HG03135 (cell line): ENCODE measurements at regions not wholly inside any gene's neighbourhood (a gene's known extent, or its start where the extent isn't known, plus 50 kb on each side); places are given as distances from the start of the nearest gene placed in this dataset.

ENCODE experiments used
- ATAC-seq: cut with Tn5 transposase; IDR thresholded peaks from one replicate; pipeline ENCODE4 v1.9.1; 2021; ENCODE audit warnings: mild to moderate bottlenecking, moderate library complexity; ENCODE audit not compliant: unreplicated experiment

DNA sequence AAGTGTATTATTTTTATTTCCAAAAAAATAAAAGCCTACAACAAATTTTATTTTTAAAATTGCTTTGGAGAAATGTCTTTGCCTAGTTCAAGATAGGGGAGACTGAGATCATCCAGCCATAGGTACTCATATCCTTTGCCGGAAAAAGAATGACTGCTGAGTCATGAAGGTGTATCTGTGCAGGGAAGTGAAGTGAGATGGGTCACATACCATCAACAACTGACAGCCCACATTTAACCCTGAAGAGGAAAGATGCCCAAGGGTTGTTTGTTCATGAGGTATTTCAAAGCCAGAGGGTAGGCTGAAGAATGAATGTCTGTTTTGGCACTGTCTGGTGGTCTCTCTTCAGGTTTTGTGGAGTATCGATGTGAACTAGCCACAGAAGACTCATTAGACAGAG is 106.7 kb upstream of the TTC29 start:
- ATAC-seq: no peak

DNA sequence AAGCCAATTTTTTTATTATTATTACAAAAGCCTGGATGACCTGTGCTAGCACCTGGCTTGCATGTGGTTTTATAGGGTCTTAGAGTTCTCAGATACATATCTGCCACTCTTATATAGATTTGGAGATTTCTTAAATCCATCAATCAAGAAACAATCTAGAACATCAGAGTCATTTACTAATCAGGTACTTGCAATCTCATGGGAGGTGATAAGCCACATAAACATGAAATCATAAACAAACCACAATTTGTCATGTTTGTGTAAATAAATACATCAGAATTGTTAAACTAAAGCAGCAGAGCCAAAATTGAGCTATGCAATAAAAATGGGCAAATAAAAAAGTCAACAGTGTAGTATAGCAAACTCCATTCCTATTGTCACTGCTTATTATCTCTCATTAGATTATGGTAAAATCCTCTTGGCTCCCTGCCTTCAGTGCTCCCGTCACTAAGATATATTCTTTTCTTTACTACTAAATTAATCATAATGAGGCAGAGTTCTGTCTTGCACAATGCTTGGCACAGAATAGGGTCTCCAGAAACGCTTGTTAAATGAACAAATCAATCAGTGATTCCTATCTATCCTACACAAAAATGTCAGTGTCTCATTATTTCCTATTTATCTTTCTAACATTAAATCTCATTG is 108.7 kb upstream of the TTC29 start:
- no peak for ATAC-seq

DNA sequence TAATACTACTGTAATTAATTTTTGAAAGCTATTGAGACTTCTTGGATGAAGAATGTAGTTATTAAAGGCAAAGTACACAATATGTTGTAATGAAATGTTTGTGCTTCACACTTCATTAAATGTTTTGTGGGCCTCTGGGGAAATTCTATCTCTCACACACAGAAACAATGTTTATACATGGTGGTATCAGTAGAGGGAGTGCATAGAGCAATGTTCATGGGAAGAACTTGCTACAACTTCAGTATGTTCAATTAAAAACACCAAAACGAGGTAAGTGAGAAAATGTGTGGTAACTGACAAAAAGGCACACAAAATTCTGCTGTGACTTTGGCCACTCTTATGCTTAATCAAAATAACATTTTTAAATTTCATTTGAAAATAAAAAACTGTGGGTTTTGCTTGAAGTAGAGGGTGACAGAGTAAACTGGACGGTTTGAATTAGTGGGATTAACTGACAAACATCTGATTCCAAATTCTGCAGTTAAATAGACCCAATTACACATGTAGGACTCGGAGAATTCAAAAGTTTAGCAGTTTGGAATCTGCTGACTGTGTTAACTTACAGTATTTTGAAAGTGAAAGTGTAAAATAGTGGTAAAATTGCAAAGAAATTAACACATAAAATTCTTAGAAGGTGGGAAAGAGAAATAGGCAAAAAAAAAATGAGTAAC is 111.4 kb upstream of the TTC29 start:
- ATAC-seq: no peak

DNA sequence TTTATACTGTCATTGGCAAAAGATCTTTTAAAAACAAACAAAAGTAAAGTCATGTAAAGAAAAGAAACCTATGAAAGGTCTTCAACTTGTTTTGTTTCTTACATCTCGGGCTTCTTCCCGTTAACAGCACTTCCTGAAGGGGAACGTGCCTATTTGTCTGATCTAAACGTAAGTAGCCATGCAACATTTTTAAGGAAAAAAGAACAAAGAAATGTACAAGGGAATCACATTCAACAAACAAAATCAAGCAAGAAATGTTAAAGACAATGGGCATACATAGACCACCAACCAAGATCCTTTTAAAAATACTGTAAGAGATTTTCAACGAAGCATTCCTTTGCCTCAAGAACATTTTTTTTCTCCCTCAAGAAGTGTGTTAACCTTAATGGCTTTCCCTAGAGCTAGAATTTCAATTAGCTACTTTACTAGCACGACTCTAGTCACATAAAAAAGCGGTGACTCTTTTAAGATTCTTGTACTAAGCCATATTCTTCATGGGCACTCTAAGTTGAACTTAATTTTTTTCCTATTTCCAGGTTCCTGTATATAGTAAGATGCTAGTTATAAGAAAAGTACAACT is 112.0 kb upstream of the TTC29 start:
- no peak for ATAC-seq

DNA sequence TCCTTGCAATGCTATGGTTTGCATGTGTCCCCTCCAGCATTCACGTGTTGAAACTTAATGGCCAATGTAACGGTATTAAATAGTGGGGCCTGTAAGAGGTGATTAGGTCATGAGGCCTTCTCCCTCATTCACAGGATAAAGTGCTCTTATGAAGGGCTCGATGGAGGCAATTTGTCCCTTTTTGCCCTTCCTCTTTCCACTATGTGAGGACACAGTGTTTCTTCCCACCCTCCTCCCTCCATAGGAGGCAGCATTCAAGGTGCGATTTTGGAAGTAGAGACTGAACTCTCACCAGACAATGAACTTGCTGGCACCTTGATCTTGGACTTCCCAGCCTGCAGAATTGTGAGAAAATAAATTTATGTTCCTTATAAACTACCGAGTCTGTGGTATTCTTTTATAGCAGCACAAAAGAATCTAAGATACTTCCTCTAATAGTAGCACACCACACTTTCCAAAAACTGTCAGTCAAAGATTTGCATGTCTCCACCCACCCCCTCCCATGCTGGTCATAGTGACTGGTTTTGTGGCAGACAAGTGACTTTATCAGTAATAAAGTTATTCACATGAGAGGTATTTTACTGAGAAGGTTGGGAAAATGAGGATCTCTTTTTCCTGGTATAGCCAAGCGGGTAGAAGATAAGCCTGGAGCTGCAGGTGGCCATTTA is 113.5 kb upstream of the TTC29 start:
- no peak for ATAC-seq

DNA sequence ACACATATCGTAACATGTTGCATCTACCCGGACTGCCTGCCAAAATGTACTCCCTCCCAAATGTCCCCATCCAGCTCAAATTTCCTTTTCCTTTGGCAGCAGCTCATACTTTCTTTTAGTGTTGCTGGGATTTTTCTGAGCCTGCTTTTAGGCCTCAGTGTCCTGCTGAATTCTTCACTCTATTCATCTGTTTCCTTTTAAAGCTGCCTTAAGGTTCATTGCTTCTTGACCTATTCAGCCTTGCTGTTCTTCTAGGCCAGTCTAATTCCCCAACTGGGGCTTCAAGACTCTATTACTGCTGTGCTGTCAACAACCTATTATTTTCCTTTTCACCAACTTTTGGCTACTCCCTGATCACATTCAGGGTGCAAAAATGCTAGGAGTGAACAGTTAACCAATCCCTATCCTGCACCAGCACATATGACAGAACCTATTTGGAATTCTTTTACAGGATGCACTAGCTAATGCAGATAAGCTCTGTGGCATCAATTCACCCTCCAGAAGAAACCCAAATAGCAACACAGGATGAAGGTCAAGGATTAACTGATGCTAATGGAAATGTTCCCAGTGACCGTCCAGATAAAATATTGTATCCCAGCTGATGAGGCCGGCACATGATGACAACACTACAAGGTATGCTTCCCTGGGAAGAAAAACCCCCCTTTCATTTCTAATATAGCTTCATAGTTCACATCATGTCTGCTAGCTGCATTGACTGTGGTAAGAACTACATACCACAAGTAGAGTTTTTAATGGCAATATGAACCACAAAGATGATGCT is 114.7 kb upstream of the TTC29 start:
- ATAC-seq: no peak

DNA sequence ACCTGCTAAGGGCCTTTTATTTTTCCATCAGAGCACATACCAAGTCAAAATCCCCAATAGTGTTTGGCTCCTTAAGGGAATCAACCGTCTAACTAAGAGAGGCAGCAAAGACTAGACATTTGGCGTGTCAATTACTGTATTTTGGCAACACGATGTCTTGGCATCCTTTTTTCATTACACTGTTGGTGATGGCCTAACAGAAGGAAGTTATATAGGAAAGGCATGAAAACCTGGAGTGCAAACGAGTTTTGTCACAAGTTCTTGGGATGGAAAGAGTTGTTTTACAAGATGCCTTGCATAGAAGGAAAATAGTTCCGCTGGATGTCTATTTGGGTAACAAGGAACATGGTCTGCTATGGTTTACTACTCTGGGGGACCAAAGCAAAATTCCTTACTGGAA is 119.2 kb upstream of the TTC29 start:
- ATAC-seq: no peak

DNA sequence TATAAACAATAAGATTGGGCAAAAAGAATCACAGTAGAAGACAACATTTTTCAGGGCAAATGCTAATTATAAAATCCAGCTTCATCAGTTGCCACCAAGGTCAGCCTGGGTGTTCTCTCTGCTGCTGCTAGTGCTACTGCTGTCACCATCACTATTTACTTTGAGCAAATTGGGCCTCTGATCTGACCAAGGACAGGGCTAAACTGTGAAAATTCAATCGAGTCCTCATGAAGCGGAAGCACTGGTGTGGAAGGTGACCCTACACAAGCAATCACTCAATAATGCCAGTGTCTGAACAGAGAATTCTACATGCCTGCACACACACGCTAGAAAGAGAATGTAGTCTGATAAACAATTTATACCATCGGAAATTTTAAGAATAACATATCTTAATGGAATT is 122.9 kb upstream of the TTC29 start:
- no peak for ATAC-seq

DNA sequence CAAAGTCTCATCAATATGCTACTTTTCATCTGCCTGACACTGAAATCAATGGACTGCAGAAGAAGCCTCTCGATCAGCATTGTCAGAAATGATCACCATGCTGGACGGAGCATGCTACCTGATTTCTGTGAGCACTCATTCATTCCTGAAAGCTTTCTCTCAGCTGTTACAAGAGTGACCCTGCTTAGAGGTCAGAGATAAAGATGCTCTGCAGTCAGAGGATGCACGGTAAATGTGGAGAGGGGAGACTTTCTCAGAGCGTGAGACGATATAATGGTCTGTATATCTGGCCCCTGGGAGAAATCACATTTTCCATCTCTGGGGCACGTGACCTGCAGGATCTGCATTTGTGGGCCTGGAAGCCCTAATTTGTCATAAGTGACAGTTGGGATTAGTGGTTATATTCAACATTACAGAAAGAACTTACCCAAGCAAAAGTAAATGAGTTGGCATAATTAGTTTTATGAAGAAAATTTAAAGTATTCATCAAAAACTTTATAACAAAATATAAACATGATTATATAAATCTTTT is 125.6 kb upstream of the TTC29 start:
- no peak for ATAC-seq

DNA sequence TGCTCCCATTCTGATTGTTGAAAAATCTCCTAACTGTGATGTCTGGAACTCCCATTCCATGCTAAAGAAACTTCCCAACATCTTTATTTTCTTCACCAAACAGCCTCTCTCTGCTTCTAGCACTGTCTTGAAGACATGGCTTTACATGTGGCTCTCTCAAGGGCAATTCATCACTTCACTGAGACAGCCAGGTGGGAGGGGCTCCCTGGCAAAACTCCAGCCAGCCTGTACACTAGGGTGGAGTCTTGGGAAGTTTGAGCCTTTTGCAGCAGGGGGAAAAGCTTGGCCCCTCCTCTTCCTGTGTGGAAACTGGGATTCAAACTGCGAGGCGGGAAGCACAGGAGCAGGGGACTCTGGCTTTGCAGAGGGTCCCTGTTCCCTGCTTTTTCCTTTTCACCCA is 130.5 kb upstream of the TTC29 start:
- ATAC-seq: no peak

DNA sequence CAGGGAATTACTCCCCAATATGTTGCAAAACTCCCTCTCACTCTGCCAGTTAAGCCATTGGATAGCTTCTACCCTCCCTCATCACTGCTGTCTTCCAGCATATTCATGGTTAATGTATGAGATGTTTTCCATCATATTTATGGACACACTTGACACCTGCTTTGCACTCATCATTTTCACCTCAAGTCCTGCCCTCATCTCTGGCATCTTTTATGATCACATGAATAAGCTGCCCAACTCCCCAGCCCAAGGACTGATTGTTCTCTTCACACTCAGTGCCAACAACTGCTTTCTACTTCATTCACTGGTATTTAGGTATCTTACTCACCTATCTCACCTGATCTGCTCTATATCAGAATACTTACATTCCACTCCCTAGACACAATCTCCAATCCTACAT is 131.1 kb upstream of the TTC29 start:
- no peak for ATAC-seq

DNA sequence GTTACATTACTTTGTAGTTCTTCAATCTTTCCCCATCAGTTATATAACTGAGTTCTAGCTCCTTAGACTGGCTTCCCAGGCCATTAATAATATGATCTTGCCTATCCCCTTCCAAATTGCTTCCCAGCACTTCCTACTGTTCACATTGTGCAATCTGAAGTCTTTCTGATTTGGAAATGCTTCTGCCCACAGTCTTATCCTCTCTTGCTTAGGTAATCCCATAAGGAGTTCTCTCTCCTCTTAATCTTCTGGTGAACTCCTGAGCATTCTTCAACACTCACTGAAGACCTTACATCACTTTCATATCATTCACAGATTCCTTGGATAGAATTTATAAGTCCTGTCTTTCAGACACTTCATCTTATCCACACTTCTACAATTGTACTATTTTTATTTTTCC is 132.7 kb upstream of the TTC29 start:
- ATAC-seq: no peak

DNA sequence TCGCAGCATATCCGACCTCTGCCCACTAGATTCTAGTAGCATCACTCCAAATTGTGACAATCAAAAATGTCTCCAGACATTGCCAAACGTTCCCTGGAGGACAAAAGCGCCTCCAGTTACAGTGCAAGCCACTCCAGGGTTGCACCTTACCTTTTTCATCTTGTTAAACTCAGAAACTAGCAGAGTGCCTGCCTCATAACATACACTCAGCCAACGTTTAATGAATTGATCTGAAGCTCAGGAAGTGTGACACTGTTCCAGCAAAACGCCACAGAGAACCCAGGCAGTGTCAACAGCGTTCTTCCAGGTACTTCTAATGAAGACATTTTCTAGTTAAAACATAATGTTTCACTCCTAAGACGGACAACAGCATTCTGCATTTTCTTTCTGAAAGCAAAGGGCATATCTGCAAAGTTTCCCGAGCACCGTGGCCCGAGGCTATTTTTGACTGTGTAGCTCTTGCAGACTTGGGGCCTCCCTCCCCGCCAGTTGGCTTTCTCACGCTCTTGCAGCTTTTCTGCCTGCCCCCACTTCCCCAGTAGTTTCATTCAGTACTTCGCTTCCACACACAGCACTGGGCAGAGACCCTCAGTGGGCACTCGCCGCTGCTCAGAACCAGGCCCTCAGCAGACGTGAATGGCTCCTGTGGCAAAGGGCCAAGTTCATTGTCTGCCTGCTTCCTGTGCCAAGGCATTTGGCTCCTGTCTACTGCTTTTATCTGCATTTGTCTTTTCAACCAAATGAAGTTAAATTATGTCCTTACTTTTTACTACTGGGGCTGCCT is 133.4 kb upstream of the TTC29 start:
- no peak for ATAC-seq

DNA sequence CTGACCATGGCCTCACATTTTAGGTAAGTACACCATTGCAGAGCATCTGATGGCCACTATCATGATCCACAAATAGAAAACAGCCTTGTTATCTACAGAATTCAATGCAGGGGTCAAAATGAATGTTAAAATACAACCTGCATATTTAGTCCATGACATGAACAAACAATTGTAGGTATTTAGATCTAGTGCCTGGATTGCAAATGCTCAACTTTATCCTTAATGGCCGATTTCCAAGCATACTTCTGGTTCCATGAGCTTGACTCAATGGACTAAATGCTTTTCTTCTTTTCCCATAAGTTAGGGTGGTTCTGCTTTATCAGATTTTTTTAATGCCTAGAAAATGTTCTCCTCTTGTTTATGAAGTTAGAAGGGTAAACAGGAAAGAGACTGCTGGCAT is 139.2 kb upstream of the TTC29 start:
- ATAC-seq: no peak

DNA sequence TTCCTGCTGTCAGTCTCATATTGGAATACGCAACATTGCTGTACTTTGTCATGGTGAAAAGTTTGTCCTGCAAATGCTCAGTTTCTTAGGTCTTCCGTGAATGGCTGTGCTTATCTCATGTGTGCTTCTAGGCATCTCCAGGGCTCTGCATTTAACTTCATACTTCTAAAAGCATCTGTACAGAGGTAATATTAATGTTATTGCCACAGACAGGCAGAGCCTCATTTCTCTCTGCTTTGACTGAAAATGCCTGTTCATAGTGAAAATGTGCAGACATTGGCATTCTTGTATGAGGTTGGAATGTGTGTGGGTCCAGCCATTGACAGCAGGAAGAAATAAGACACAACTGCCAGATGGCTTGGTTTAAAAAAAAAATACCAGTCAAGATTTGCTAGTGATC is 140.1 kb upstream of the TTC29 start:
- ATAC-seq: no peak

DNA sequence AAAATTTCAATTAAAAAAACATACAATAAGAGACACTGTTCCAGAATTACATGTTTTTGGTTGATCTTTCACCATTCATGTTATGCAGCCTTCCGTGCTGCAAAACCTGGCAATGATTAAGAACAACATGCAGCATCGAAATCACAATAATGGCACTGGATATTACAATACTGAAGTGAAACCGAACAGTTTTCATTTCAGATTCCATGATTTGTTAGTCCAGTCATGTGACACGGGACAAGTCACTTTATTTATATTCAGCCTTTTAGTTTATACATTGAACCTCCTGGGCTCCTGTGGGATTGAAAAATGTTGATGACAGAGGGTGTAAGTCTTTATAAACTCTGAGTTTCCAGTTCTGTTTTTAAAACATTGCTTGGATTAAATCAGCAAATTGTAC is 142.5 kb upstream of the TTC29 start:
- no peak for ATAC-seq

DNA sequence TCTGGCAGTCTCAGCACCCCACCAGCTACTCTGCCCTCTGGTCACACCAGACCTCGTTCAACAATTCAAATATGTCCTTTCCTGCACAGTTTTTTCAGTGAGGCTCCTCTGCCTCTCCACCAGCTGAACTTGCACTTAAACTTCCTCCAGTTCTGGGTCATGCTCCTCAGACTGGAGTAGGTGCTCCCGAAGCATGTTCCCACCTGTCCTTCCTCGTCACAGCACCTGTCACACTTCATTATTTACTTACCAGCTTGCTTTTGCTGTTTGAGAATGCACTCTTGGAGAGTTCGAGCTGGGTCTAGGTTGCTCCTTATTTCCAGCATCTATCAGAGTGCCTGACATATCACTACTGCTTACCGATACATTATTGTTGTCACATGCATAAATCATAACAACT is 144.8 kb upstream of the TTC29 start:
- no peak for ATAC-seq

DNA sequence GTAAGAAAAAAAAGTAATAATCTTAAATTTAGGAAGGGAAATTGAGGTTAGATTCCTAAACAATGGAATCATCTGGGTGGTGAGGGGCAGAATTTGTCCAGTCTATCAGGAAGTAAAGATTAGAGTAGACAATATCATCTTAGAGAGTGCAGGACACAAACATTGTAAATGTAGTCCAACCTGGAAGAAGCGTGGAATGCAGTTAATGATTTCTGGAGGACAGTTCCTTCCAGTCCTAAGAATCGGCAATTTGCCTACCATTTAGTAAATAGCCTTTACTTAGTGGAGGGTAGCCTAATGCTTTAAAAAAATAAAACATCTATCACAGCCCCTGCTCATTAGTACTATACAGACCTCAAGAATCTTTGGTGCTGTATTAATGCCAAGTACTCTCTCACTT is 147.5 kb upstream of the TTC29 start:
- no peak for ATAC-seq

DNA sequence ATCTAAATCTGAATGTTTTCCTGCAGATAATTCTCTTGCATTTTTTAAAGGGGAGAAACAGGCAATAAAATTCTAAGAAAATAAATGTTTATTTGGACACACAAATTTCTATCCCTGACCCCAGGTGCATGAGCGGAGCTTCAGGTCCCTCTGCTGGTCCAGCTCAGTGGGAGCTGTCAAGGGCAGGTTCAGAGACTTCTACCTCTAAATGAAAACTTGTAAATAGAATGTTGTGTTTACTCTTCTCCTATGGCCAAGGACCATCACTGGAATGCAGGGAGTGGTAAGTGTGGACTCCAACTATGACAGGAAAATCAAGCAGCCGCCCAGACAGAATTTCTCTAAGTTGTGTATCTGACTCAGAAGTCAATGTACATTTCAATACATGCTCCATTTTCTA is 148.6 kb upstream of the TTC29 start:
- ATAC-seq: no peak
